ENCODE measurements at regions not wholly inside any gene's neighbourhood (a gene's known extent, or its start where the extent isn't known, plus 50 kb on each side); places are given as distances from the start of the nearest gene placed in this dataset.

DNA sequence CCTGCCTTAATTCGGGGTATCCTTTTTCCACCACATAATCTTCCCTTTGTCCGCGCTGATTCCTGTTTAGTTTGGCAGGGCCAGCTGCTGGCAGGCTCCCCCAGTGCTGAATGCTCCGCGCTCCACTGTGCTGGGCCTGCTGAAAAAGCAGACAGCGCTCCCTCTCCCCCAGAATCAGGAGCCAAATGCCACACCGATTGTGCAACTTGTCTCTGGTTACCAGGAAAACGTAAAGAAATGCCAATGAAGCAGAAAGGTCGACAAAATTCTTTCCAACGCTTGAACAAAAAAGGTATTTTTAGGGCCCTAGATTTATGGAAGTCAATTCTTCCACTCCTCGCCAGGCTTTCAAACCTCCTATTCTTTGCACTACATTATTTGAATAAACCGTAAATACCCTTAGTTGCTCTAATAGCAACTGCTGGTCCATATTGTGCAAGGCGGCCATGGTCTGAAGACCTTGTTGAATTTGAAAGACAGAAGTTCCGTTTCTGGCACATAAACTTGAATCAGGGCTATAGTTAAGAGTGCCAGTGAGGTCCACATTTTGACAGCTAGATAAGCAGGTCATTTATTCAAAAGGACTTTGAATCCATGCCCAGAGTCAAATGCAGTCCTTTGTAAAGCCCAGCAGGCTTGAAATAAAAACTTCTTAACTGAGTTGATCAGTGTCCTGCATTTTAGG, 206.7 kb upstream of the RFC3 start:
- no peak for DNase-seq (ENCODE audit: insufficient read length, low spot score)
- FAIRE-seq, result no peak

GRCh38 chr13:33612641-33613638, 205.0 kb upstream of the RFC3 start:
- DNase-seq (ENCODE audit: insufficient read length, low spot score), result no peak
- no peak for FAIRE-seq

GRCh38 chr13:33615436-33615835, 202.5 kb upstream of the RFC3 start:
- no peak for DNase-seq (ENCODE audit: insufficient read length, low spot score)
- FAIRE-seq, result no peak

DNA sequence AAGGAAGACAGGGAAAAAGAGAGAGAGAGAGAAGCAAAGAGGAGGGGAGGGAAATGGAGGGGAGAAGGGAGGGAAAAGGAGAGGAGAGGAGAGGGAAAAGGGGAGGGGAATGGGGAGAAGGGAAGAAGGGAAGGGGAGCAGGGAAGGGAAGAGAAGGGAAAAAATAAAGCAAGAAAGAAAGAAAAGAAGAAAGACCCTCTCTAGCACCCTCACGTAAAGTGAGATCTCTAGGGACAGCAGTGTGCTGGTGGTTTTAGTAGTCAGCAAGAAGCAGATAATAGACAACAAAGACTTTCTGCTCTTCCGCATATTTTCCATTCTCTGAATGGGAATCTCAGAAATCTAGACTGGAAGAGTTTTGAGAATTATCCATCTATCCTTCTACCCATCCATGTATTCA, 201.8 kb upstream of the RFC3 start:
- FAIRE-seq (no peak), DNase-seq (ENCODE audit: insufficient read length, low spot score) (no peak)

DNA sequence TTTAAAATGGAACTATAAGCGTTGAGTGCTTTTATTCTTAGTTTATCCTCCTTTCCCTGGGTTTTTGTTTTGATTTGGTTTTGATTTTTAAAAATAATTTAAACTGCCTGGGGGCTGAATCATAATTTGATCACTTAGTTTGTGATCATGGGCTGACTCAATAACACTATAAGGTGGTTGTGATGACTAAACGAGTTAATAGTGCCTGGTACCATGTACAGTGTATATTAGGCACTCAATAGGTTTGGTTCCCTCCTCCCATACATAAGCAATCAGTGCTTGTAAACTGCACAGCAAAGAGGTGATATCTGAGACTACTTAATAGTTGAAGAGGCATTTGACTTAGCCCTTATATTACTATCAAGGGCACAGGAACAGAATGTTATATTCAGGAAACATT, 200.9 kb upstream of the RFC3 start:
- DNase-seq (ENCODE audit: insufficient read length, low spot score), result no peak
- no peak for FAIRE-seq

DNA sequence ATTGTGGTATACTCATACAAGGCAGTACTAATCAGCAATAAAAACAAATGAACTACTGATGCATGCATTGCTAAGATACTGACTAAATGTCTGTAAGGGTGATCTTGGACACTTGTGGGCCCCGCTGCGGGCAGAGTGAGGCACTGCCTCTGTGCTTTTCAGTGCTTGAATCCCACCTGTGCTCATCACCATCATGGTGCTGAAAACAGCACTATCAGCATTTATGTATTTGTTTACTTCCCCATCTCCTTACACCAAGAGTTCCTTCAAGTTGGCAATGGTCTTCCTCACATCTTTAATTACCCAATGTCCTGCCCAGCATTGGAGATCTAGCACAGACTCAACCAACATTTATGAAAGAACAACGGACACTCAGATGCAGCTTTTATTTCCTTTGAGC, 193.7 kb upstream of the RFC3 start:
- DNase-seq (ENCODE audit: insufficient read length, low spot score), result no peak
- FAIRE-seq, result no peak

- DNase-seq (ENCODE audit: insufficient read length, low spot score) (no peak), FAIRE-seq (no peak)
These were observed 193.2 kb upstream of the RFC3 start for GRCh38 chr13:33624740-33625139.

DNA sequence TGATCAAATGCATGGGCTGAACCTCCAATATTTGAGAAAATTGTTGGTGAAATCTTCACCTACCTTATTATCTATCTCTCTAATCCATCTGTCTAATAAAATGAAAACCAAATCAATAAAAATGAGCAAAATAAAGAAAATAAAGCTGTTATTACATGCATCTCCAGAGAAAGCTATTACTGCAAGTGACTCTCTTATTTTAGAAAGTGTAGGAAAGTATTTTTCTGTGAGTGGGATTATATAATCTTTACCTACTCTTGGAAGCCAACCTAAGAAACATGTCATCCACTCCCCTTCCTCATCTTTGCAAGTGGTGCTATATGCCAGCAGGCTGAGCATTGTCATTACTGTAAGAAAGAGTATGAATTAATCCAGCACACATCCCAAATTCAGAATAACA, 191.5 kb upstream of the RFC3 start:
- DNase-seq (ENCODE audit: insufficient read length, low spot score), result no peak
- FAIRE-seq, result no peak

DNA sequence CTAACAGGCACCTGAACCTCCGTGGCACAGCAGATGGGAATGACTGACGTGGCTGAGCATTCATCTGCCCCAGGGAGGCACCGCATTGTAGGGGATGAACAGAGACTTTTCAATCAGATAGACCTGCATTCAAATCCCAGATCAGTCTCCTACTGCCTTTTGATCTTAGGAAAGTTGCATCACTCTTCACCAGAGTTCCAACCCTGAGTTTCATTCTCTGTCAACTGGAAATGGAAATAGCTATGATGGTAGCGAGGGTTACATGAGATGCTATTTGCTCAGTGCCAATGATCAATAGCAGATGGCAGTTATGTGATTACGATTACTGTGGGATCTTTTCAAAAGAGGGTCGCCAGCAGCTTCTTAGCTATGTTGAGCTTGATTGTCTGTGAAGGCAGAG, 189.3 kb upstream of the RFC3 start:
- no peak for DNase-seq (ENCODE audit: insufficient read length, low spot score)
- no peak for FAIRE-seq

GRCh38 chr13:33629605-33630360, 188.2 kb upstream of the RFC3 start:
- DNase-seq (ENCODE audit: insufficient read length, low spot score) (no peak), FAIRE-seq (no peak)

- FAIRE-seq (no peak), DNase-seq (ENCODE audit: insufficient read length, low spot score) (no peak)
These were observed 184.0 kb upstream of the RFC3 start for GRCh38 chr13:33633701-33634545.

- DNase-seq (ENCODE audit: insufficient read length, low spot score) (no peak), FAIRE-seq (no peak)
These were observed 183.4 kb upstream of the RFC3 start for GRCh38 chr13:33634546-33634982.

DNA sequence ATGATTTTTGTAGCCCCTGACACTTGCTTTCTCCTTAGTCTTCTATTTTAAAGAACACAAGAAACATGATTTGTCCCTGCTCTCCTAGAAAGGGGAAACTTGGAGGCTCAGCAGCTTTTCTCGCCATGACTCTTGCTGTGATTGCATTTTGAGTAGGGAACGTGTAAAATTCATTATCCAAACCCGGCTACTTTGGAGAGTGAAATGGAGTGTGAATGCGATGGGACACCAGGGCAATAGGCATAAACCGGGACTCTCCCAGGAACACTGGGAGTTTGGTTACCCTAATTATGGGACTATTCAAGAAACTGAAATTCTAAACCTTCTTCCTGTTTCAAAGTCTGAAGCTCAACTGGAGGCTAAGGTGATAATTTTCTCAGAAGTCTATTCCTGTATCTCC, 181.7 kb upstream of the RFC3 start:
- DNase-seq (ENCODE audit: insufficient read length, low spot score), result no peak
- FAIRE-seq, result no peak

DNA sequence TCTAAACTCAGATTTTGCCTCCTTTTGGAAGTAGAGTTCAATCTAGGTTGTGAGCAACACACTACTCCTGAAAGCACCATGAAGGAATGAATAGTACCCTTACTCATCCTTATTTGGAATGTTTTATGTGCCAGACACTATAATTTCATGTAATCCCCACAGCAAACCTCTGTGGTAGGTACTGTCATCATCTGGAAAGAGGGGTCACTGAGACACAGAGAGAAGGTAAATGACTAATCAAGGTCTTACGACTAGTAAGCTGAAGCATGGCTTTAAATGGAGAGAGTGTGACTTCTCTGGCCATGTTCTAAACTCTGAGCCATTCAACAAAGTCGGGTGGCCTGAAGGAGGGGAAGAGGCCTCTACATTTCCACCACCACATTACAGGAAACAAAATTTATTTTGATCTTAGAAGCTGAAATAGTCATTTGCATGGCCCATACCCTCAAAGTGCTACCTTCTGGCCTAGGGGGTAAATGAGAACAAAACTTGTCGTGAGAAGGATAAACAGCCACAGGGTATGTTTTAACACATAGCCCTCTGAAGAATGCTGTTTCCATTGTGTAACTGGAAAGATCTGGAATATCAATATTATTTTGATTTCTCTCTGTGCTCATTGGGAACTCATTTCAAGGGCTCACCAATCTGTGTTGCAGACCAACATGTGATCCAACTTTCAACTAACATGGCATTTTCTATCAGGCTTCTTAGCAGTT, 180.8 kb upstream of the RFC3 start:
- DNase-seq (ENCODE audit: insufficient read length, low spot score), result no peak
- FAIRE-seq, result no peak

DNA sequence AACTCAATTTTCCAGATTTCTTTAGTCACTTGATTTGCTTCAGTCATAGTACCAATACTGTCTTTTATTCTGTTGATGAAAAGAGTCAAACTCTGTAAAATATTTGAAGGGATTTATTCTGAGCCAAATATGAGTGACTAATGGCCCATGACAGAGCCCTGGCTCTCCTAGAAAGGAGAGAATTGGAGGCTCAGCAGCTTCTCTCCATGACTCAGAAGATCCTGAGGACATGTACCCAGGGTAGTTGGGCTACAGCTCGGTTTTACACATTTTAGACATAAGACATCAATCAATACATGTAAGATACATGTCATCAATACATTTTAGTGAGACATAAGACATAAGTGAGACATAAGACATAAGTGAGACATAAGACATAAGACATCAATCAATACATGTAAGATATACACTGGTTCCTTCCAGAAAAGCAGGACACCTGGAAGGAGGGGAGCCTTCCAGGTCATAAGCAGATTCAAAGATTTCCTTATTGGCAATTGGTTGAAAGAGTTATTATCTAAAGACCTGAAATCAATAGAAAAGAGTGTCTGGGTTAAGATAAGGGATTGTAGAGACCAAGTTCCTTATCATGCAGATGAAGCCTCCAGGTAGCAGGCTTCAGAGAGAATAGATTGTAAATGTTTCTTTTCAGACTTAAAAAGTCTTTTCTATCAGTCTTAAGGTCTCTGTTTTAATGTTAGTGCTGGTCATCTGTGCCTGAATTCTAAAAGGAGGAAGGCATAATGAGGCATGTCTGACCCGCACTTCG, 179.8 kb upstream of the RFC3 start:
- no peak for DNase-seq (ENCODE audit: insufficient read length, low spot score)
- FAIRE-seq, result no peak

GRCh38 chr13:33639158-33639557, 178.8 kb upstream of the RFC3 start:
- FAIRE-seq (no peak), DNase-seq (ENCODE audit: insufficient read length, low spot score) (no peak)

DNA sequence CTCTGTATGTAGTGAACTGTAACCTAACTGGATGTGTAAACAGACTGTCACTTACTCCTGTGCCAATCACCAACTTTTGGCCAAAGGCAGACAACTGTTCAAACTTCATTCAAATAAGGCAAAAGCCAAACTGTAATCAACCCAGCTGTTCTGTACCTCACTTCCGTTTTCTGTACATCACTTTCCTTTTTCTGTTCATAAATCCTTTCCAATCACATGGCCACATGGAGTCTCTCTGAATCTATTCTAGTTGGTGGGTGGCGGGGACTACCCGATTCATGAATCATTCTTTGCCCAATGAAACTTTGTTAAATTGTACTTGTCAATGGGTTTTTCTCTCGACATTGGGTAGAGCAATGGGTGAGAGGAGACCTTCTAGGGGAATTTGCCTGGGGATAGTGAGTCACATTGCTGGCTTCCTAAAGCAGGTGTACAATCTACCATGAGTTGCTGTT, 178.3 kb upstream of the RFC3 start:
- FAIRE-seq, result peak; percentile 75
- DNase-seq (ENCODE audit: insufficient read length, low spot score), result no peak

DNA sequence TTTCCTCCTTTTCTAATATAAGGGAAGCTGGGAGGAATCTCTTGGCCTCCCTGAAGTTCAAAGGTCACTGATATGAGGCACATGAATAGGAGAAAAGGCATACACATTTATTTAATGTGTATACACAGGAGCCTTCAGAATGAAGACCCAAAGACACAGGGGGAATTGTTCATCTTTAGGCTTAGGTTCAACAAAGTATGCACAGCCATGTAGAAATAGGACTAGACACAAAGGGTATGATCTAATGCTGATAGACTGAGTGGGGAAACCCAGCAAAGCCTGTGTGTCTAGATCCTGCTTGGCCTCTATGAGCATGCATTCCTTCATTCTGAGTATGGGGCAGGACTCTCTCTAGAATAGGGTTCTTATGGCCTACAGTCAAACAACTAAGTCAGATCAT, 177.1 kb upstream of the RFC3 start:
- FAIRE-seq (no peak), DNase-seq (ENCODE audit: insufficient read length, low spot score) (no peak)
